ENCODE measurements at regions not wholly inside any gene's neighbourhood (a gene's known extent, or its start where the extent isn't known, plus 50 kb on each side); places are given as distances from the start of the nearest gene placed in this dataset.

DNA sequence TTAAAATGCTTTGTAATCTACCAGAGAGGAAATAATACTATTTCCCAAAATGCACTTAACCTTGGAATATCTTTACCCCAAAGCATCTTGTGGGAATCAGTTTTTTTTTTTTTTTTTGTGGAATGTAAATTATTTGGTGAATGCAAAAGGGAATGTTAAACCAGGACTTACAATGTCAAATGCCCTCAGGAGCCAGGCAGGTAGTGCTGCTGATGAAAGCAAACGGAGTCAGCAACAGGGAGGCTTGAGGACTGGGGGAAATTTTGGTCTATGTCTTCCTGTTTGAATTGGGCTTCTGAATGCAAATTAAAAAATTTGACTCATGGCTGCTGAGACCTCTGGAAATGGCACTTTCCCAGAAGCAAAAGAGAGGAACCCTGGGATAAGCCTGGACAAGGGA, 96.5 kb upstream of the NLRP1 start:
- TF ChIP-seq, protein P1, sequence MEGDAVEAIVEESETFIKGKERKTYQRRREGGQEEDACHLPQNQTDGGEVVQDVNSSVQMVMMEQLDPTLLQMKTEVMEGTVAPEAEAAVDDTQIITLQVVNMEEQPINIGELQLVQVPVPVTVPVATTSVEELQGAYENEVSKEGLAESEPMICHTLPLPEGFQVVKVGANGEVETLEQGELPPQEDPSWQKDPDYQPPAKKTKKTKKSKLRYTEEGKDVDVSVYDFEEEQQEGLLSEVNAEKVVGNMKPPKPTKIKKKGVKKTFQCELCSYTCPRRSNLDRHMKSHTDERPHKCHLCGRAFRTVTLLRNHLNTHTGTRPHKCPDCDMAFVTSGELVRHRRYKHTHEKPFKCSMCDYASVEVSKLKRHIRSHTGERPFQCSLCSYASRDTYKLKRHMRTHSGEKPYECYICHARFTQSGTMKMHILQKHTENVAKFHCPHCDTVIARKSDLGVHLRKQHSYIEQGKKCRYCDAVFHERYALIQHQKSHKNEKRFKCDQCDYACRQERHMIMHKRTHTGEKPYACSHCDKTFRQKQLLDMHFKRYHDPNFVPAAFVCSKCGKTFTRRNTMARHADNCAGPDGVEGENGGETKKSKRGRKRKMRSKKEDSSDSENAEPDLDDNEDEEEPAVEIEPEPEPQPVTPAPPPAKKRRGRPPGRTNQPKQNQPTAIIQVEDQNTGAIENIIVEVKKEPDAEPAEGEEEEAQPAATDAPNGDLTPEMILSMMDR (IDR thresholded peaks at IDR 0.05), result no peak
- TF ChIP-seq POLR2A (IDR thresholded peaks at IDR 0.05), result no peak

Measured in Peyer's patch (tissue), 4 donors.